HG02884 (cell line): ENCODE measurements at regions not wholly inside any gene's neighbourhood (a gene's known extent, or its start where the extent isn't known, plus 50 kb on each side); places are given as distances from the start of the nearest gene placed in this dataset.

Experiments
- ATAC-seq: cut with Tn5 transposase; IDR thresholded peaks from one replicate; pipeline ENCODE4 v1.9.1; 2021; ENCODE audit warnings: mild to moderate bottlenecking, moderate library complexity; ENCODE audit not compliant: unreplicated experiment

DNA sequence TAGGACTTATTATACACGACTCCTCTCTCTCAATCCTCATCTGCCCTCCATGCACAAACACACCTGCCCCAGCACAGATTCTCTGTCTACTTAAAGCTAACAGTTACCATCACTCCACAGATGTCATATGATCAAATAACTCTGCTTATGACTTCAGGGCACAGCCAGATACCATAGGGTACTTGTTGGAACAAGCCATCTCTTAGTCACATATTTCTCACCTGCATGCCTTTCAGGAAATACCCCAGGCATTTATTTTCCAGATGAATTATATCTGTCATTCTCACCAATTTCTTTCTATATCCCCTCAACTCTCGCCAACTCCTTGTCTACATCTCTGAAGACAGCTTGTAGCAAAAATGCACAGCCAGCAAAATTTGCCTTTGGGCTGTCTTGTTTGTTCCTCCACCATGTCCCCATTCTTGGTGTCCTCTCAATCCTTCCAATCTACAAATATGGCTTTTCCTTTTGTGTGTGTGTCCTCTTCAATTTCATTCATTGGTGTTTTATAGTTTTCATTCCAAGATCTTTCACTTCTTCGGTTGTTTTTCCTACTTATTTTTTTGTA lies 353.9 kb upstream of the CAMK1G start:
- ATAC-seq = no peak

DNA sequence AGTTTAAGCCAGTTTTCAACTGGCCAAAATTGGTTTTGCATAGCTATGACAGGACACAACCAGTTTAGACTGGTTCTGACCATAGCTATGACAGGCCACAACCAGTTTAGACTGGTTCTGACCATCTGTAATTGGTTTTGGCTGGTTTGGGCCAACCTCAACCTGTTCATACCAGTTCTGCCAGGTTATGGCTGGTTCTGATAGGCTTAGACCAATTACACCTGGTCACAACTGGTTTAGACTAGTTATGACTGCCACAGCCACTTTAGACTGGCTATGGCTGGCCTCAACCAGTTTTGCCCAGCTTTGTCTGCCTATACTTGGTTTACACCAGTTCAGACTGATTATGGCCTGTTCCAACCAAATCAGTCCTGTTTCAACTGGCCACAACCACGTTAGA lies 353.2 kb upstream of the CAMK1G start:
- ATAC-seq = no peak

DNA sequence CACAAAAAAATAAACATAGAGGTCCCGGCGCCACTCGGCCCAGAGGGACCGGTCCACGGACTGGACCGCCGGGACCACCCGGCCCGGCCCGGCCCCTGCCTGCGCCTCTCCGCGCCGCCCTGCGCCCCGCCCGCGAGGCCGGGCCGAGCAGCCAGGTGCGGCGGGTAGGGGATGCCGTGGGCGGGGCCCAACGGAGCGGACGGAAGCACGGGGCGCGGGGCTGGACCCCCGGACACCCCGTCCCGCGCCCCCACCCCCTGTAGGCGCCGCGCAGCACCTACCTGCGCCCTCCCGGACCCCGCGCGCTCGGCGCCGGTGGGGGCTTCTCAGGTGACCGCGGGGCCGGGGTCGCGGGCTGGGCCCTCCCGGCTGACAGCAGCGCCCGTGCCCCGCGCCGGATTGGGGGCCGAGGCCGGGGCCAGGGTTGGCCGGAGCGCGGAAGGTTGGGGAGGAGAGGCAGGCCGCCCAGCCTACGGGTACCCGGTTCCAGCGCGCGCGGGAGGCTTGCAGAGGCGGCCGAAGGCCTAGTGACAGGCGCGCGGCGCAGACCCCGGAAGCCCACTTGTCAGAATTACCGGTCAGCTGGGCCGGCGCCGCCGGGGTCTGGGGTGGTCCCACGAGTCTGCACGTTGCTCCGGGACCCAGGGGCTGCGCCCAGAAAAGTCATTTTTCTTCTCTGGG lies 351.9 kb upstream of the CAMK1G start:
- no peak for ATAC-seq

DNA sequence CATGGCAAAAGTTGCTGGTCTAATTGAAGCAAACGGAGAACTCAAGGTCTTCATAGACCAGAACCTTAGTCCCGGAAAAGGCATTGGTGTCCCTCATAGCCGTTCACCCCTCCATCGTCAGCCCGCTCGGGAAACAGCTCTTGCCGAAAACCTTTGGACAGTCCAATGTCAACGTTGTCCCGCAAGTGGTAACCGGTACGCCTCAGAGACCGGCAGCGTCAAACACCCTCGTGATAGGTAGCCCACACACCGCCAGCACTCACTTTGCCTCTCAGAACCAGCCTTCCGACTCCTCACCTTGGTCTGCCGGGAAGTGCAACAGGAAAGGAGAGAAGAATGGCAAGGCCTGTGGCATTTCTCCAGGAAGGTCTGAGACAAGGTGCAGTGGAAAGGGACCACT lies 351.3 kb upstream of the CAMK1G start:
- ATAC-seq = no peak

DNA sequence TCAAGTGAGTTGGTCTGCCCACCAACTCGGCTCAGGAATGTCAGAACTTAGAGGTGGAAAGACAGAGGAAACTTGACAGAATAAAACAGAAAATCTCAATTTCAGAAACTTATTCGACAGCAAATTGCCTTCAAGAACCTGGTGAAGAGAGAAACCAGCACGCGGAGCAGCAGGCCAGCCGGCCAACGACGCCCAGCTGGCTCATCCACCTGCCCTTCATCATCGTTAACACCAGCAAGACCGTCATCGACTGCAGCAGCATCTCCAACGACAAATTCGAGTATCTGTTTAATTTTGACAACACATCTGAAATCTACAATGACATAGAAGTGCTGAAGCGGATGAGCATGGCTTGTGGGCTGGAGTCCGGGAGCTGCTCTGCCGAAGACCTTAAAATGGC lies 350.8 kb upstream of the CAMK1G start:
- no peak for ATAC-seq

DNA sequence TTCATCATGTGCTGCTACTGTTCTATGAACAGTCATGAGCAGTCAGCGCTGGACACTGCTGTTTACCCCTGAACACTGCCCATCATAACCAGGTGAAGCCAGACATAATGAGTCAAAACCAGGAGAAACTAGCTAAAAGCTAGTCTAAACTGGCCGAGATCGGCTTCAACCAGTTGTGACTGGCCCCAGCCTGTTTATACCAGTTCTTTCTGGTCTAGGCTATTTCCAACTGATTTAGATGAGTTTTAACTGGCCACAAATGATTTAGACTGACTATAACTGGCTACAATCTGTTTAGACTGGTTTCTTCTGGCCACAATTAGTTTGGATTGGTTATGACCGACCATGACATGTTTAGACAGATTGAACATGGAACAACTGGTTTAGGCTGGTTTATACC lies 348.3 kb upstream of the CAMK1G start:
- no peak for ATAC-seq

DNA sequence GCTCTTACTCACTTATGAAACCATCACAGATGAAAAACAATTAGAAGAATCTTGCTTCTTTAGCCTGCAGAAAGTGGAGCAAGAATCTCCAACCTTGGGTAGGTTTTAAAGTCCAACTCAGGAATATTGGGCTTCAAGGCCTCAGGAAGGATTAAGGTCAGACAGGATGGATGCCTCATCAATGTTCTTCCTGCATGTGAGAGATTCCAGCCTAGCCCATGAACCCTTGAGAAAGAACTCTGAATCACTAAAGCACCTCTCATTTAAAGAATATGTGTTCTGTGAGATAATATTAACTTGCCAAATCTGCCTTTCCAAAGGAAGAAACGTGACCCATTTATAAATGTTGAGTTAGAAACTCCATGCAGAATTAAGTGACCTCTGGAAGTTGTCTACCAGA lies 345.2 kb upstream of the CAMK1G start:
- ATAC-seq = no peak

DNA sequence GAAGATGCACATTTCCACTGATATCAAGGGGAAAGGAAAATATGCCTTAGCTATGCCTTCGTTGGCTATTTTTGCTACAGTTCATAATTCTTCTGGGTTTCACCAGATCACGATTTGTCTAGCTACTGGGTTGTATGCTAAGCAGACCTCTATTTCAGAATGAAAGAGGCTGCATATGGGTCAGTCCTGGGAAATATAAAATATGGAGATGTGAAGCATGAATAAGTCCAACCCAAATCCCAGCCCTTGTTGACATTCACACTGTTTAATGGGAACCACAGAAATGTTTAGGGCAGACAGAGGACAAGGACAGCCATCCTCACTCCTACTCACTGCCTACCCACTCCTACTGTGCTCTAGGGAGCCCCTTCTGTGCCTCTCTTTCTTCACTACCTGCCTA lies 343.2 kb upstream of the CAMK1G start:
- ATAC-seq = no peak

DNA sequence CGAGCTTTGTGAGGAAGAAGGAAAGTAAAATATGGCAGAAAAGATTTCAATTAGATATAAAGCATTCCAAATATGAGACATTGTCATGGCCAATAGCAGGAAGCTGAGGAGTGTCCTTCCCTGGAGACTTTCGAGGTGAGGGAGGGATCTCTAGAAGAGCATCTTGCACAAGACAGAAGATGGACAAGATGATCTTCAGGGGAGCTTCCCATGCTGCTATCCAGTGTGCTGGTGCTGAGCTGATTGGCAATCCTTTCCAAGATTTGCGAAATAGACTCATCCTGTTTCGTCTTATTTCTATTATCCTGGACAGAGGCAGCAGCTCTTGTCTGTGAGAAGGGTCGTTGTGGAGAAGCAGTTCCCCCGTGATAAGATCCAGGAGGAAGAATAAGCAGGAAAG lies 342.0 kb upstream of the CAMK1G start:
- ATAC-seq = no peak

DNA sequence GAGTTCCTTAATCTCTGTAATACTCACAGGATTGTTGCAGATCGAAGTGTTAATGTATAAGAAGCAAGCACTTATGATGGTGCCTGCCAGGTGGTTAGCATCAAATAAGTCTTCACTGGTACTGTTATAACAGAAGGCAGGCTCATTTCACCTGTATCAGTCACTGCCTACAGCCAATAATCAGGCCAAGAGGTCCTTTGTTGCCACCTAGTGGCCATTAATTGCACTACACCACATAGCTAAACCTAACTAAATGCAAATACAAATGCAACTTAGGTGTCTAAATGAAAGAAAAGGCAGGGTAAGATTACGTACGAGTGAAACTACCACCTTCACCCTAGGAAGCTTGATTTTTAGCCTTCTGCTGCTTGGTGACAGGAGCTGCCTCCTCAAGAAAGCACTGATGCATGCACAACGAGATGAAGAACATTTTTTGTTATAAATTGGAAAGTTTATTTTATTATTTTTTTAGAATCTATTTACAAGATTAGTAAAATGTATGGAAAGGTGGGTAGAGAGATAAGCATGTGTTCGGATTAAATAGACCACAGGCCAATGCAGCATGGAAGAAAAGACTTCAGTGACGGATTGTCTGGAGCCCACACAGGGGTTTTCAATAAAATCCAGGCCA lies 334.8 kb upstream of the CAMK1G start:
- ATAC-seq = peak; percentile 81

DNA sequence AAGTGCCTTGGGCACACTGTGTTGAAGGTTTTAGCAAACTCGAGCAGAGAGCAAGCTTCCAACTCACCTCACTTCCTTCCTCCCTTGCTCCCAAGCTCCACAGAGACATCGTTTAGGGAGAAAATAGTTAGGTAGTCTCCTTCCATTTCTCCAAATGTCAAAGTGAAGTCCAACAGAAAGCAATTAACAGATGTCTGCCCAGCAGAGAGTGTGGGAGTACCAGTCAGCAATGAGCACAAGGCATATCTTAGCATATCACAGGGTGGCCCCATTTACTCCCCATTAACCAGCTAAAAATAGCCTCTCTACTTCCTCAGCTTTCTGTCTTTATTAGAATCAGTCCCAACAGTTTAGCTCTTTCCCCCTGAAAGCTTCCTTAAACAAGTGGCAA lies 334.2 kb upstream of the CAMK1G start:
- ATAC-seq = no peak

DNA sequence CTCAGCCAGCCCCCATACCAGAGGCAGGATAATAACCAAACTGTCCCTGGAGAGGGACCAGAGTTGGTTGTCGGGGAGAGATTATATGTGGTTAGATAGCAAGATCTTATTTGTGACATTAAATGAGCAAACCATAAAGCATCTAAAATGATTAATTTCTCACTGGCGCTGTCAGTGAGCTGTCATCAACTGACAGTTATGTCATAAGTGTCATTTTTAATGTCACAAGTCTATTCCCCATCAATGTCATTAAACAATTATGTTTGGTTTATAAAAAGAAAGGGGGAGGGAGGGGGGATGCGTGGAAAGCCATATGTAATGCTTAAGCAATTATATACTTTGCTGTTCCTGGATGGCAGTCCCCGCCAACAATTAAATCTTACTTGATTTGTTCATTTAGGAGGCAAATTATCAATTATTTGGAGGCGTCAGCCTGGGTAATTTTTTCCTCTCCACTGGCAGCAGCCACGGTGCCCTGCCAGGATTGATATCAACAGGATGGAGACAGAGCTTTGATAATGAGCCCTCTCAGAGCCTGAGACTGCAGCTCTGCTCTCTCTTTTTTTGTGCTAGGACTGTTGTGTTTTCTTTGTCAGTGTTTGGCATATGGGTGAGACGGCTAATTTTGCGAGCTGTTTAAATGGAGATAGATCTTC lies 333.6 kb upstream of the CAMK1G start:
- no peak for ATAC-seq

DNA sequence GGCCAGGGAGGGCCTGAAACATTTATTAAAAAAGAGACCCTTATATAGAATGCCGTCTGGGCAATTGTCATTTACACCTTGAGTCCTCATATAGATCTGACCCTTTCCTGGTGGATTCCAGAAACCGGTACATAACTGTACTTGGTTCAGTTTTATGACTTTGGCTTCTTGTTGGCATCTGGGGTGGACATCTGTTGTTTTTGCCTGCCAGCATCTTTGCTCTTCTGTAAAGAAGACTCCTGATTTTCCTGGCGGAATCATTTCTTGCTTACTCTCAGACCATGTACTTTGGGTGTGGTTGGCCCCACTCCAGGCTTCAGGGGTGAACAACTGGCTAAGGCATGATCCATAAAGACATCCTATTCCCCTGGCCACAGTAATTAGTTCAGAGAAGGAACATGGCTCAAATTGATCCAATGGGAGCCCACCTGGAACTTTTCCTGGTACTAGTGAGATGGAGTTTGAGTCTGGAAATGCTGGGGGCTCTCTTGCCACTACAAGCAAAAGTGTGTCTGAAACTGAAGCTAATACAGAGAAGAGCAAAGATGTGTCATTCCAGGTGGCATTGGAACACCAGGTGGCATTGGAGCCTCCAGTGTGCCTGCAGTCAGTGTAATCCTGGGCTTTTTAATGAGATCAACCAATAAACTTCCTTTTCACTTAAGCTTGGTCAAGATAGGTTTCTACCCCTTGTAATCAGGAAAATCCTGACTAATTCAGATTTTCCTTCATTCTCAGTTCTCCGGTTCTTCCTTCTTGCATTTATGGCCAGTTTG lies 332.5 kb upstream of the CAMK1G start:
- no peak for ATAC-seq

DNA sequence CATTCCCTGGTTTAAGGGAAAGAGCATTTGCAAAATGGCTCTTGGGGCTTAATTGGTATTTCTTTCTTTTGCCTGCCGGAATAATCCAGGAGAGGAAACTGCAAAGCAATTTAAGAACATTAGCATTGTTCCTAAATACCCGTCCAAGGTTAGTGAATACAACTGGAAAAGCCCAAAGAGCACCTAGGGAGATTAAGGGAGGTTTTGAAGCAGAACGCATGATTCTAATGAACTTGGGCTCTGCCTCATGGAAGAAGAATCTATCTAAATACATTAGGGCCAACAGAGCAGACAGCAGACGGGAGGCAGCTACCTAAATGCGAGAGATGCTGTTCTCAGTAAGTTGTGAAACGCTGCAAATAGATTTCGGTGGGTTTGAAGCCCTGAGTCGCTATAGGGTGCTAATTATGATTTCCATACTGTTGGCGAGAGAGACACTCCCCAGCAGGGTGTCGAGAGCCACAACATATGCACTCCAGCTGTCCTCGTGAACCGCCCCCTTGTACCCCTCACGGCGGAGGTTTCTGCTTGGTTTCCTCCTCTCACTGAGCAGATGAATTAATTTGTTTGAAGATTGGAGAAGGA lies 326.7 kb upstream of the CAMK1G start:
- ATAC-seq = no peak

DNA sequence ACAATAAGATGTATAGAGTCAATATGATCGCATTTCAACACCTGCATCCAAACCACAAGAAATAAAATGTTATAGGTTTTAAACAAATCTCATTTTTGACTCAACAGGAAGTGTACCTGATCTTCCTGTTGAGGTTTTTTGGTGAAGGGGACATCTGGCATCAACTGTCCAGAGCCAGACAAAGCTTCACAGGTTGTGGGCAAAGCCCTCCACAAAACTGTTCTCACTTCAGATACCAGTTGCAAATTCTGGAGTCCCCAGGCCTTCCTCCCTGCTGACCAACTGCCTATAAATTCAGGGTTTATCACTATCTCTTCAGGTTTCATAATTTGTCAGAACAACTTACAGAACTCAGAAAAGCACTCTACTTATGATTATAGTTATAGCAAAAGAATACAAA lies 326.1 kb upstream of the CAMK1G start:
- ATAC-seq = no peak

DNA sequence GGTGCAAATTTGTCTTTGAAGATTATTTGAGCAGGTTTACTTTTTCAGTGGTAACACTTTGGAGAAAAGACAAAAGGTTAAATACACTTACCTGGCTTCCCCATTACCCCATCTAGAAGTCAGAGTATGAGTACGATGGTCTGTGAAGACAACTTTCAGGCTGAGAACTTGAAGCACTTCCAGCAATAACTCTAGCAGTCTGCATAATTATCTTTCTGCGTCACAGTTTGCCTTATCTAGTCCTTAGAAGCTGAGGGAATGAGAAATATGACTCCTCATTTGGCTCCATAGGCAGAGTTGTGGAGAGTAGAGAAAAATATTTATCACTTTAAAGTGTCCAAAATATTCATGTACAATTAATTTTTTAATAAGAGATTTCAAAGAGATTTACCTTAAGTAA lies 323.4 kb upstream of the CAMK1G start:
- no peak for ATAC-seq

DNA sequence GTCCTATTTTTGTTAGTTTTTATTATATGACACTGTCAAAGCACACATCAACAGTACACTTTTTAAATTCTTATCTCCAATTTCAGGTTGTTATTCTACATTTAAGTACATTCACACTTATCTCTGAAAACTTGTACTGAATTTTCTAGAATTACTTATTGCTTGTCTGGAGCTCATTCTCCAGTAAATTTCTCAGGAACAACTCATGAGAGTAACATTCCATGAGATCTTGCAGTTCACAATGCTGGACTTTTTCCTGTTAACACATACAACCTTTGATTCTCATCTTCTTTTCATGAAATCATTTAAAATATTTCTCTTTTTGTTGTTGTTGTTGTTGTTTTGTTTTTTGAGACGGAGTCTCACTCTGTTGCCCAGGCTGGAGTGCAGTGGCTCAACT lies 320.9 kb upstream of the CAMK1G start:
- no peak for ATAC-seq

DNA sequence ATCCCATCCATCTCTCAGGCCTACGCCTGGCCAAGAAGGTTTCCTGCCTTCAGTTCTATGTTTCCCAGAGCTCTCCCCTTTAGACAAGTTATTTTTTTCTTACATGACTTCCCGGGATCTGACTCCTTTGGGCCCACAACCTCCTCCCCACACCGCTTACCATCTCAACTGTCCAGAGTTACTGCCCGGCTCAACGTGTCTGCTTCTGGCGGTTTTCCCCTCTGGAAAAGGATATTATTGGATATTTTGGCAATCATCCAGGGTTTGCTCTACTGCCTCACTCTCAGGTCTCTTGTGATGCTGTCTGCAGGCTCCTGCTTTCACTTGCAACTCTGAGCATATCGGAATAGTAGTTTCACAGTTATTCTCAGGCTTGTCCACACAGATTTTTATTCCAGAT lies 318.2 kb upstream of the CAMK1G start:
- ATAC-seq = no peak

DNA sequence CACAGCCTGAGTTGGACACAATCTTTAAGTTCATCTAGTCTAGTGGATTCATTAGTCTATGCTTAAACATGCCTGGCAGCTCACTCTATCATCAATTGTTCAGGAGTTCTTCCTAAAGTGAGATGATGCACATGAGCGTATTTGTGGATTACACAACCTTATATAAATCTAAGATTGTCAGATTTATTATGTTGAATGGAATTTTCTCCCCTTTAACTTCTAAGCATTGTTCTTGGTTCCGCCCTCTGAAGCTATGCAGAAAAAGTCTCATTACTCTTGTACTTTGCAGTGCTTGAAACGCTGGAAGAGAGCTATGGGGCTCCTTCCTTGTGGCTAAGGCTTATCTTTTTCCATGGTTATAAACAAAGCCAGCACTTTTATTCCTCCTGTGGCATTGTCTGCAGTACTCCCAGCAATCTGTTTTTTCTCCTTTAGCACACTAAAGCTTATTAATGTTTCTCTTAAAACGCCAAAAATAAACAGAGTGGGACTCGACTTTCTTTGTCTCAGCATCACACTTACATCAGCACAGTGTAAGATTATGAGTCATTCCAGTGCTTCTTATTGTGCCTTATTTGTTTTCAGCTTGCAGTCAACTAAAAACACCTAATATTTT lies 316.8 kb upstream of the CAMK1G start:
- no peak for ATAC-seq

DNA sequence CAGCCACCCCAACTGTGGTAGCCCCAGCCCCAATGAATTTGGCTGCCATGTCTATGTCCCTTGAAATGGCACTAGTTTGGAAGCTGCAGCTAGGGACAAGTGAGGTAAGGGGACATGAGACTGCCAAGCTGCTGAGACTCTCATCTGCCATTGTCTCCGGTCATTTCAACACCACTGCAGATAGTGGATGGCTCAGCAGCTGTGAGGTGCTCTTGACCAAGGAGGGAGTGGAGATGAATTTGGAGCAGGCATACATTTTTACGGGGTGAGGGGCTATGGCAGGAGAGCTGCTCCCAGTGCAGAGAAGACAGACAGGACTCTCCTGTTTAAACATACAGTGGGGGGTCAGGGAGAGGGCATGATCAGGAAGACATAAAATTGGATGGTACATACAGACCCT lies 315.5 kb upstream of the CAMK1G start:
- ATAC-seq = no peak

DNA sequence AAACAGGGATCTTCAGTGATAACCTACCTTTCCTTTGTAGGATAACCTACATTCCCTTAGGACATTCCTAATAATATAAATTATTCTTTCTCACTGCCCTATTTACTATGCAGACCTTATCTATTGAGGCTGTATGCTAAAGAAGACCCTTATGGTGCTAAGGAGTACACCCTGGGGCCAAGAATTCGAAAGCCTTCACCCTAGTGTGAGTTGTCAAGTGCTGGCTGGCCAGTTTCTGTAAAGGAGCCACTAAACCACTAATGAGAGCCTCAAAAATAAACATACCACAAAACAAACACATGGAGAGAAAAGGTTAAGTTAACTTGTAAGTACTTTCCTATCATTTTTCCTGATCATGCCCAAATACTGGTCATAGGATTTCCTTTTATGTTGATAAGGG lies 315.0 kb upstream of the CAMK1G start:
- ATAC-seq = no peak
